Raji (cell line): ENCODE measurements at regions not wholly inside any gene's neighbourhood (a gene's known extent, or its start where the extent isn't known, plus 50 kb on each side); places are given as distances from the start of the nearest gene placed in this dataset.

Experiments
- POLR2A ChIP-seq: IDR thresholded peaks from 2 replicates; pipeline ENCODE4 v1.6.1; 2011; ENCODE audit warnings: low read depth, low read length, control low read depth; ENCODE audit not compliant: insufficient read depth

DNA sequence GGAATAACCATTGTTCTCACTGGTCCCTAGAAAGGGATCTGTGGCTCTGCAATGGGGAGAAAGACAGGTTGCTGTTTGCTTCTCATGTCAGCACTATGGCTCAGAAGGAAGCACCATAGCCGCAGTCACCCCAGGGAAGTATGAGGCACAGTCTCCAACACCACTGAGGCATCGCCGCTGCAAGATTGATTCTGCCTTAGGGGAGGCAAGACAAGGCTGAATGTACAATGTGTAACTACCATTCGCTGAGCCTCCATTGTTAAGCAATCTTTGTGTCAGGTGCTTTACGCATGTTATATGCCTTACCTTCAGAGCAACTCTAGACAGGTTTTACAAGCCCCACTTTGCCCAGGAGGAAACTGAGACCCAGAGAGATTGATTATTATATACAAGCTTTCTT is 100.7 kb upstream of the KCNMB2 start:
- no peak for TF ChIP-seq POLR2A

GRCh38 chr3:178436773-178437172 is 99.5 kb upstream of the KCNMB2 start:
- TF ChIP-seq POLR2A, result no peak

- TF ChIP-seq POLR2A, result no peak
Observed at GRCh38 chr3:178437236-178437635, 99.0 kb upstream of the KCNMB2 start.

- no peak for TF ChIP-seq POLR2A
Observed at GRCh38 chr3:178439504-178439903, 96.7 kb upstream of the KCNMB2 start.

- no peak for TF ChIP-seq POLR2A
Observed at GRCh38 chr3:178440043-178440442, 96.2 kb upstream of the KCNMB2 start.

DNA sequence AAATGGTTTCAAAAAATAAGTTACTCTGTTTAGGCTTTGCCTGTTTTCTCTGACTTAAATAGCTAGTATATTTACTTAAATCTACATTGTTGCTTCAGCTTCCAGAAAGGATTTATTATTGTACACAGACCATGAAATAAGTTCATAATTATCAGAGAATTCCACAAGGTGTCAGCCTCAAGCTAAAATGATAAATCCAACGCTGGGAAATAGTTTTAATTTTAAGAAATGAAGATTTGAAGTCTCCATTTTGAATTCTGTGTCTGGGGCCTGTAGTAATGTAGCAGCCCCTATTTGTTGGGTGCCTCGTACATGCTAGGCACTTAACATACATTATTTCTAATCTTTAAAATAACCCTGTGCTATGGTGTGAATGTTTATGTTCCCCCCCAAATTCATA is 92.6 kb upstream of the KCNMB2 start:
- no peak for TF ChIP-seq POLR2A

GRCh38 chr3:178445139-178445538 is 91.1 kb upstream of the KCNMB2 start:
- TF ChIP-seq POLR2A, result no peak

DNA sequence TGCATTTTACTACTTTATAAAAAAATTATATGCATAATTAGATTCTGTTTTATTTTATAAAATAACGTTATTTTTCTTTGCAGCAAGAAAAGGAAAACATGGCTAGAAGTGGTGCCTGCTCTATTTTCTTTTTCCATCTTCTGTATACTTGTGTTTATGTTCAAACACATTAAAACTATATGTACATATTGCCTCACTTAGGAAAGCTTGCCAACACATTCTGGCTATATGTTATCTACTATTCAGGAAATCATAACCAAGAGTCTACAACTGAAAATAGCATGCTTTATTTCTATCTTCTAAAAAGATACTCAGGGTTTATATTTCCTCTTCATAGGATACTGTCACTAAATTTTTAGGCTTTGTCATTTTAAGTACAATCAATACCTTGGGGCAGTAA is 90.2 kb upstream of the KCNMB2 start:
- TF ChIP-seq POLR2A, result no peak

DNA sequence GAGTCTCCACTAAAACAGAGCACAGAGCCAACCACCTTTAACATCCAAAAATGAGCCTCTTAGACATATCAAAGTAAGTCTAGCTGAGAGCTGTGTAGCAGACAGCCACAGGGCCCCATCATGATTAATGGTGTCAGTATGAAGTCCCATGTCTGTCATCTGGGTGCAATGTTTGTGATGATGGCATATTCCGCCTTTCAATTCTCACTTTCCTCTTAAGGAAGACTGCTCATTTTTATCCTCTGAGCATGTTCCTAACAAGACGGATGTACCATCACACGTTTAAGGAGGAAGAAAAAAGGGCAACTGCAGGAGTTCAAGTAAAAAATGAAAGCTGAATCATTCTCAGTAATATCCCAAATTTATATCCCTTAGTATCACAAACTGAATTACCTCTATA is 85.8 kb upstream of the KCNMB2 start:
- TF ChIP-seq POLR2A, result no peak

DNA sequence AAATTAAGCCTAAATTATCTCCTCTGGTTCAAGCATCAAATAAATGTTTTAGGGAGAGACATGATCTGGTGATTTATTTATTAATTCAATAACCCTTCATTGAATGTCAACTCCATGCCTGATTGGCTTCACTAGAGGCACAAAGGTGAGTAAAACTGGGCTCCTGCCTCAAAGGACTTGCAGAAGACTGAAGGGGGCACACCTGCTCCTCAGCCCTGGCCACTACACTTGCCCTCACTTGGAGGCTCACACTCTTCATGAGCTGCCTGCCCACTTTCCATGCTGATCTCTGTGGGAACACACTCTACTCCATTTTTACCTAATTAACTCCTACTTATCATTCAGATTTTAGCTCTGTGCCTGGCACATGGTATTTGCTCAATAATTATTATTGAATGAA is 84.4 kb upstream of the KCNMB2 start:
- TF ChIP-seq POLR2A, result no peak

GRCh38 chr3:178454726-178455125 is 81.5 kb upstream of the KCNMB2 start:
- no peak for TF ChIP-seq POLR2A

DNA sequence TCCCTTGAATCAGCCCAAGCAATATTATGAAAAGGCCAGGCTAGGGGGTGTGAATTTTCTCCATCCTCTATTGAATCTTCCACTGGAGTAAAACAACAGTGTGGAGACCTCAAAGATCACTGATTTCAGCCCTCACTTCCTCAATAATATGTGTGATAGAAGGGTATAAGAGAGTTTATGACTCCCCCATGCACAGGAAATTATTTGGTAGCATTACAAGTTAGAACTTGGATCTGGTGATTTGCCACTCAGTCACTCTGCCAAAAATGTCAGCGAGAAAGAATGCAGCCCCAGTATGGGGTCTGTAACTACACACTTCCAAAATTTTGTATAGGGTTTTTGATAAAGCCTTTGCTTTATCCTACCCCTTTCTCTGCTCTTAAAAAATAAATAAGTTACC is 81.0 kb upstream of the KCNMB2 start:
- TF ChIP-seq POLR2A, result no peak

DNA sequence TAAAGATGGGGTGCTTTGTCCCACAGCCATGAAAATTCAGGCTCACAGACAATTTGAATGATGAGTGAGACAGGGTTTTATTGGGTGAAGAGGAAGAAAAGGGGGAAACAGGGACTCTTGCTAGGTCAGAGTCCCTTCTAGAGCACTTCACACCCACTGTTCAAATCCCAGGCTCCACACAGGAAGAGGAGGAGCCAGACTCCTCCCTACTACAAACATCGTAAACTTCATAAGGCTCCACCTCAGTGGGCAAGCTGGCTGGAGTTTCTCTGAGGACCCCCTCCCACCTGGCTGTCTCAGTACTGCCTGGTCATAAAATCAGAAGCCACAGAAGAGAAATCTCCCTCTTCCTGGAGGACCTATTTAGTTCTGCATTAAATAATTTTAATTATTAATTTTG is 80.3 kb upstream of the KCNMB2 start:
- TF ChIP-seq POLR2A, result no peak

DNA sequence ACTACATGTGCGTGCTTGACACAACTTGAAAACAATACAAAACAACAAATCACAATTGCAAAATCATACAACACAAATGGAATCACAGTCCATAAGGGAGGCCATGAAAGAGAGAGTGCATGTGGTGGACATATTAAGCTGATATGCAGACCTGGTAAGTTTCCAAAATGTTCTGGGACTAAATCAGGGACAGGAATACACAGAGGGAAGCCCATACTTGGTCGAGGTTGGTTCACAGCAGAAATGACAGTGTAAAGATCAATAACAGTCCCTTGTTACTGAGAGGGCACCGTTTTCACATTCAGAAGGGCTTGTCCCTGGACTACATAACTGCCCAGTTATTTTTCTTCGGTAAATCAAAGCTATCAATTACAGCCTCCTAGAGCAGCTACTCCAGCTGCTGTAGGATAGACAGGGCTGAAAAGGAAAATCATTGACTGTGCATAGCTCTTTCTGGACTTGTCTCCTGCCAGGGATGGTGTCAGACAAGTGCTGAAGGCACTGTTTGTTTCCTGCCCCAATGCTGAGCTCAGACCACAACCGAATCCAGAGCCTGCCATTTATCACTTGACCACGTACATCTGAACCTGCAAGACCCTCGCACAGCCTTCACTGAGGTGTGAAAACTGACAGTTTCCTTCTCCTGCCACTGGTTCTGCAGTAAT is 79.5 kb upstream of the KCNMB2 start:
- TF ChIP-seq POLR2A, result no peak

DNA sequence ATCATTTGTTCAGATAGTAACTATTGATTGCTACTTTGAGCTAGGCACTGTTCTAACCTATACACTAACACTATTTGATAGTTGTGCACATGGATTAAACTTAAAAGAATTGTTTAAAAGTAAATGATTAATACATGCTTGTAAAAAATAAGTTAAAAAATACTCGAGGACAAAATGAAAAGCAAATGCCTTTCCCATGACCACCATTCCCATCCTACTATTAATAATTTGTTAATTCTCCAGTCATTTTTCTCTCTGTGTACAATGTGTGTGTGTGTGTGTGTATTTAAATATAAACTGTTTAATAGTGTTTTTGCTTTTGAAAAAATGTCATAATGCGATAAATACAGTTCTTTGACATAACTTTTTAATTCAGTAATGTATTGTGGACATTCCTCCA is 78.7 kb upstream of the KCNMB2 start:
- no peak for TF ChIP-seq POLR2A

DNA sequence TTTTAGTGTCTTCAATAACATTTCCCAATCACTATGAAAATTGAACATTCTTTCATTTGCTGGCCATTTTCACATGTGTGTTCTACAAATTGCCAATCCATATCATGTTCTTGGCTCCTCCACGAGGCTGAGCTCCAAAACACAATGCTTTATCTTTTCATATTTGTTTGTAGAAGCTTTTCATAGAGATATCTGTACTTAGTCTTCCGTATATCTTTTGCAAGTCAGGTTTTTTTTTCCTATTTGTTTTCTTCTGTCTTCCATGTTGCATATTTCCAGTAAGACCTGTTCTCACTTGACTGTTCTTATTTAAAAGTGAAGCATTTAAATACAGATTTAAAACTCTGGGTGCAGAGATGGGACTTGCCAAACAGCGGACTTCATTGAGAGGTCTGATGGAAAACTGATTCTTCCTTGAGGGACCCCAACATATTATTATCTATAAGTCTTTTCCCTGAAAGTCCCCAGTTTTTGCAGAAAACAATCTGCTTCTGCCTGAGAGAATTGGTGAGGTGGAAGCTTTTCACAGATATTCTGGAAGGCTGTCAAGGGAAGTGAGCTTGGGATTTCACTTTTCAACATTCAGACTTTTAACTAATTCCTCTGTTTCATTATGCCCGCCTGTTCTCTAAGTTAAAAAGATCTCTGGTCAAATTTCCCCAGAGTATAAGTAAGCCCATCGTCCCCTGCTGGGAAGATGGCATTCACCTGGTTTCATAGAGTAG is 77.8 kb upstream of the KCNMB2 start:
- no peak for TF ChIP-seq POLR2A

- TF ChIP-seq POLR2A, result no peak
Observed at GRCh38 chr3:178459038-178459410, 77.2 kb upstream of the KCNMB2 start.
